OCI-LY3 (cell line): ENCODE measurements at regions not wholly inside any gene's neighbourhood (a gene's known extent, or its start where the extent isn't known, plus 50 kb on each side); places are given as distances from the start of the nearest gene placed in this dataset.

Experiments used
- H2AFZ ChIP-seq: fragments of 200-600, 300-600 bp; shearing (Covaris generic); 2 replicates; pipeline ENCODE4 v1.6.0; 2014; ENCODE audit warnings: antibody characterized with exemption, low read depth, low read length
- H3K27ac ChIP-seq: fragments of 200-600, 300-600 bp; sonication (generic); 2 replicates; pipeline ENCODE4 v1.5.1; 2014; ENCODE audit warnings: mild to moderate bottlenecking, low read length, moderate library complexity, mixed read lengths
- H3K27me3 ChIP-seq: fragments of 200-600, 300-600 bp; sonication (generic); 2 replicates; pipeline ENCODE4 v1.6.1; 2014; ENCODE audit warnings: low read depth, low read length, mixed read lengths
- H3K36me3 ChIP-seq: fragments of 200-600, 300-600 bp; sonication (generic); replicated peaks from 2 replicates; pipeline ENCODE3; 2014; ENCODE audit warnings: low read depth, low read length, mixed read lengths
- H3K4me1 ChIP-seq: fragments of 300-600, 200-600 bp; sonication (generic); 2 replicates; pipeline ENCODE4 v1.6.1; 2014; ENCODE audit warnings: low read length, mixed read lengths
- H3K4me2 ChIP-seq: fragments of 200-600, 300-600 bp; sonication (generic); 2 replicates; pipeline ENCODE4 v1.6.1; 2014; ENCODE audit warnings: low read length, mixed read lengths
- H3K4me3 ChIP-seq: fragments of 300-600, 200-600 bp; sonication (generic); 2 replicates; pipeline ENCODE4 v1.5.1; 2014; ENCODE audit warnings: antibody characterized with exemption, mild to moderate bottlenecking, low read length, moderate library complexity
- H3K79me2 ChIP-seq: fragments of 300-600, 200-600 bp; shearing (Covaris generic); 2 replicates; pipeline ENCODE4 v1.6.1; 2014; ENCODE audit warnings: mild to moderate bottlenecking, low read length, mixed read lengths
- H3K9ac ChIP-seq: fragments of 300-600, 200-600 bp; shearing (Covaris generic); 2 replicates; pipeline ENCODE4 v1.6.0; 2014; ENCODE audit warnings: mild to moderate bottlenecking, low read length, moderate library complexity
- H3K9me3 ChIP-seq: fragments of 200-600, 300-600 bp; shearing (Covaris generic); 2 replicates; pipeline ENCODE4 v1.6.1; 2014; ENCODE audit warnings: low read length, mixed read lengths; ENCODE audit not compliant: insufficient read depth
- H4K20me1 ChIP-seq: fragments of 200-600, 300-600 bp; sonication (generic); 2 replicates; pipeline ENCODE4 v1.6.1; 2016; ENCODE audit warnings: low read length, mixed read lengths; ENCODE audit not compliant: insufficient read depth
- EZH2phosphoT487 ChIP-seq: fragments of 200-600 bp; shearing (Covaris generic); IDR thresholded peaks from 2 replicates; pipeline ENCODE4 v1.6.1; 2018; ENCODE audit warnings: antibody characterized with exemption, mixed run types, low read depth
- TF ChIP-seq, protein P1 (sequence below): fragments of 200-600, 300-600 bp; sonication (generic); IDR thresholded peaks from 2 replicates; pipeline ENCODE4 v1.5.1; 2014; ENCODE audit warnings: antibody characterized with exemption, low read length, low read depth

DNA sequence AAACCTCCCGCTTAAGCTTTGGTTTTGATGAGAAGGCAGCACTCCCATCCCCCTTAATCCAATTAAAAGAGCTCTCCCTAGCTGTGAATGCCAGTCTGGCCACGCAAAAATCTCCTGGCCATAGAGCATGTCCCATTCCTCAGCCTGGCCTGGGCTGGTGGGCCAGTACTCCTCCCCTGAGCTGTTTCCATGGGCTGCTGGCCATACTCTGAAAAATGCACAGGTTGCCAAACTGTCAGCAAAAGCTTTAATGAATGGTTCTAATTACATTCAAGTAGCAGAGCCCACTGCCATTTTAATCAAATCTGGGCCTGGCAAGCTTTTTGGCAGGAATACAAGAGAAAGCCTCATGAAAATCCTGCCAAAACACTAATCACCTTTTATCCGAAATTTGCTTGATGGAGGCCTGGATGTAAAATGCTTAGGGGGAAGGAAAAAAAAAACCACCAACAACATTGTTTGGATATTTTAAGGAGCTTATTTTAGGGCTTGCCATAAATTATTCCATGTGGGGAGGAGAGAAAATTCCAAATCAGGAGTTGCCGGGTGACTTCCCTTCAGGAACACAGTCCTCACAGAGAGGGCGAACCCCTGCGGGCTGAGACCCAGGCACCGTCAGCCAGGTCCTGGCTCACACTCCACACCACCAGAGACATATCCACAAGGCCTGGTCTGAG is 243.3 kb downstream of the SEC61B start:
- Histone ChIP-seq H3K36me3 (no peaks in the 10 kb centered on the region), H3K27me3 (no peaks in the 10 kb centered on the region), H3K9ac (no peak overlapping the region), H3K9me3 (no peaks in the 10 kb centered on the region), H3K79me2 (no peaks in the 10 kb centered on the region), H3K4me1 (no peaks in the 10 kb centered on the region), H4K20me1 (no peaks in the 10 kb centered on the region), H3K27ac (no peak overlapping the region), H2AFZ (no peak overlapping the region), H3K4me2 (no peak overlapping the region), H3K4me3 (no peak overlapping the region)
- no peak for TF ChIP-seq EZH2phosphoT487
- TF ChIP-seq, protein P1, sequence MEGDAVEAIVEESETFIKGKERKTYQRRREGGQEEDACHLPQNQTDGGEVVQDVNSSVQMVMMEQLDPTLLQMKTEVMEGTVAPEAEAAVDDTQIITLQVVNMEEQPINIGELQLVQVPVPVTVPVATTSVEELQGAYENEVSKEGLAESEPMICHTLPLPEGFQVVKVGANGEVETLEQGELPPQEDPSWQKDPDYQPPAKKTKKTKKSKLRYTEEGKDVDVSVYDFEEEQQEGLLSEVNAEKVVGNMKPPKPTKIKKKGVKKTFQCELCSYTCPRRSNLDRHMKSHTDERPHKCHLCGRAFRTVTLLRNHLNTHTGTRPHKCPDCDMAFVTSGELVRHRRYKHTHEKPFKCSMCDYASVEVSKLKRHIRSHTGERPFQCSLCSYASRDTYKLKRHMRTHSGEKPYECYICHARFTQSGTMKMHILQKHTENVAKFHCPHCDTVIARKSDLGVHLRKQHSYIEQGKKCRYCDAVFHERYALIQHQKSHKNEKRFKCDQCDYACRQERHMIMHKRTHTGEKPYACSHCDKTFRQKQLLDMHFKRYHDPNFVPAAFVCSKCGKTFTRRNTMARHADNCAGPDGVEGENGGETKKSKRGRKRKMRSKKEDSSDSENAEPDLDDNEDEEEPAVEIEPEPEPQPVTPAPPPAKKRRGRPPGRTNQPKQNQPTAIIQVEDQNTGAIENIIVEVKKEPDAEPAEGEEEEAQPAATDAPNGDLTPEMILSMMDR, result no peak

DNA sequence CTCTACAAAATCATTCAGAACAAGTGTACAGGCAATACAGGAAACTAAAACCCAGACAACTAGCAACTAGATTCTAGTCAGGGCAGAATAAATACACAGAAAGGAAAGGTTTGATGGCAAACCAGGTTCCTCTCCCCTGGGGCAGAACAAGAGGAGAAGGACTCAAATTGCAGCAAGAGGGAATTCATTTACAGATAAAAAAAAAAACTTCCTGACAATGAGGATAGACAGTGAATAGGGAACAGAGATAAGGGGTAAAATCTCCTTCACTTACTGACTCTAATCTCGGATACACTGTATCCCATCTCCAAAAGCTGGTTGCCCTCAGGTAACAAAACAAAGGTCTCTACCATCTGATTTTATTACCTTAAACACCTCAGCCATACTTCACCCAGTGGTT is 244.0 kb downstream of the SEC61B start:
- Histone ChIP-seq H4K20me1 (no peaks in the 10 kb centered on the region), H3K9me3 (no peaks in the 10 kb centered on the region), H2AFZ (no peak overlapping the region), H3K4me3 (no peak overlapping the region), H3K4me1 (no peaks in the 10 kb centered on the region), H3K79me2 (no peaks in the 10 kb centered on the region), H3K27me3 (no peaks in the 10 kb centered on the region), H3K36me3 (no peaks in the 10 kb centered on the region), H3K9ac (no peak overlapping the region), H3K4me2 (no peak overlapping the region), H3K27ac (no peak overlapping the region)
- TF ChIP-seq, protein P1, result no peak
- no peak for TF ChIP-seq EZH2phosphoT487

DNA sequence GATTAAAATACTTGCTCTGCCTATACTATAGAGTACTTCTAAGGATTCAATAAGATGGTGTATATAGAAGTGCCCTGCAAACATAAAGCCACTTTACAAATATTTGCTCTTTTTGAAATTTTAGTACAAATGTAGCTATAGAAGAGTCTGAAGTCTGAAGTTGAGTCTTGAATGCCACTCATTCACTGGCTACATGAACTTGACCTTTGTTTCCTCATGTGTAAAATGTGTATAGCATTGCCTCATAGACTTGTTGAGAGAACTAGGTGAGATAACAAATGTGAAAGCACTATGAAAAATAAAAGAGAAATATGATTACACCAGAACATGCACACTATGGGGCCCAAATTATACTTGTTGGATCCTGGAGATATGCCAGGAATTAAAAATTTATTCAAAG is 244.7 kb downstream of the SEC61B start:
- TF ChIP-seq, protein P1, result no peak
- no peak for TF ChIP-seq EZH2phosphoT487
- Histone ChIP-seq H3K27me3 (0 out of 2 replicates have a peak, but pooled peaks cover 3% of the 10 kb centered on the region), H3K9ac (no peak overlapping the region), H3K27ac (no peak overlapping the region), H2AFZ (no peak overlapping the region), H3K4me1 (peaks cover 2% of the 10 kb centered on the region), H3K79me2 (no peaks in the 10 kb centered on the region), H3K36me3 (no peaks in the 10 kb centered on the region), H3K4me3 (no peak overlapping the region), H3K9me3 (no peaks in the 10 kb centered on the region), H3K4me2 (no peak overlapping the region), H4K20me1 (no peaks in the 10 kb centered on the region)

DNA sequence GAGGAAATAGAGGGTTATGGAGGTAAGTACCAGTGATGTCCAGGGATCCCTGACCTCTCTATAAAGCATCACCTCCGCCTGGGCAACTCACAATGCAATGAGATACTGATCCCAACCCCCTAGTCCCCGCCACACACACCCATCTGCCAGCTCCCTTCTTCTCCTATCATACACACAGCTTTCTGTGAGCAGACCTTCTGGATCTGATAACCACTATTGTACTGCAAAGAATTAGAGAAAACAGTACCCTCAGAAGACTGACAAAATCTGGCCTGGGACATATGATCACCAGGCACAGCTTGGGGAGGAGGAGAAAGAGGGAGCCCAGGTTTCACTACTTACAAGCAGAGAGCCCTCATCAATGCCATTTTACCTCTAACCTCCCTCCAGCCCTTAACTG is 249.0 kb downstream of the SEC61B start:
- Histone ChIP-seq H3K27ac (no peak overlapping the region), H2AFZ (no peak overlapping the region)
- TF ChIP-seq EZH2phosphoT487, result no peak
- TF ChIP-seq, protein P1, result no peak

More for the DNA sequence above, 249.0 kb downstream of the SEC61B start:
- no peak overlapping the region for H3K4me3 ChIP-seq
- no peak overlapping the region for H3K4me2 ChIP-seq
- H3K4me1 ChIP-seq, result peaks cover 14% of the 10 kb centered on the region
- H3K9ac ChIP-seq, result no peak overlapping the region
- no peaks in the 10 kb centered on the region for H3K36me3 ChIP-seq
- H3K27me3 ChIP-seq, result 0 out of 2 replicates have a peak, but pooled peaks cover 3% of the 10 kb centered on the region
- H4K20me1 ChIP-seq, result no peaks in the 10 kb centered on the region
- H3K9me3 ChIP-seq, result no peaks in the 10 kb centered on the region
- no peaks in the 10 kb centered on the region for H3K79me2 ChIP-seq
